BJ (cell line): ENCODE measurements at regions not wholly inside any gene's neighbourhood (a gene's known extent, or its start where the extent isn't known, plus 50 kb on each side); places are given as distances from the start of the nearest gene placed in this dataset.
A peak's percentile ranks its signal among the peaks of the same experiment; 100 is the strongest.

Experiments
- CTCF ChIA-PET: fragments of 350-600 bp; formaldehyde crosslinking; extraction: SDS; loops from one replicate; lab custom pipeline; 2021; ENCODE audit warnings: antibody characterized with exemption, inconsistent platforms; lab: Yijun Ruan, JAX
- POLR2A ChIA-PET: fragments of 300-600 bp; sonication (Branson Sonifier 250); formaldehyde crosslinking; extraction: SDS; loops from one replicate; lab custom pipeline; 2021; ENCODE audit warnings: antibody characterized with exemption; lab: Charles Lee
- DNase-seq: peaks from one replicate; pipeline ENCODE4 v3.0.0-alpha.2; 2011; ENCODE audit warnings: low read depth
- H3K27me3 ChIP-seq: 2 replicates; pipeline ENCODE4 v1.6.0; 2011; ENCODE audit warnings: low read length; ENCODE audit not compliant: control insufficient read depth, insufficient read depth
- H3K36me3 ChIP-seq: 2 replicates; pipeline ENCODE4 v1.5.1; 2011; ENCODE audit warnings: low read length; ENCODE audit not compliant: control insufficient read depth, insufficient read depth
- H3K4me3 ChIP-seq: 2 replicates; pipeline ENCODE4 v1.5.1; 2011; ENCODE audit warnings: low read depth, mild to moderate bottlenecking, control low read depth, low read length
- TF ChIP-seq, protein P1 (sequence below): IDR thresholded peaks from 2 replicates; pipeline ENCODE4 v1.5.1; 2011; ENCODE audit warnings: low read depth, mild to moderate bottlenecking, control low read depth, inconsistent platforms, low read length, moderate library complexity; ENCODE audit not compliant: insufficient read depth

DNA sequence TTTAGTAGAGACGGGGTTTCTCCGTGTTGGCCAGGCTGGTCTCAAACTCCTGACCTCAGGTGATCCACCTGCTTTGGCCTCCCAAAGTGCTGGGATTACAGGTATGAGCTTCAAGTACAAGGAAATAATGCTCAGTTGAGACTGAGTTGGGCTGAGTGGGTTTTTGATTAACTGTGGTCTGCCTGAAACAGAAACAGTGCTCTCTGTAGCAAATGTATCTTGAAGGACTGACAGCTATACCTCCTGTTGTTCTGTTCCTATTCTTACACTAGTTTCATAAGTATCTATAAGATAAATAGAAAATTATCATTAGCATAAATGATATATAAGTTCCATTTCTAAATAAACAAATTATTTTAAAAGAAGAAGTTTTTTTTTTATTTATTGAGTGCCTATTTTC is 142.8 kb upstream of the PTPRK start:
- Histone ChIP-seq H3K36me3 (no peaks in the 10 kb centered on the region), H3K27me3 (no peaks in the 10 kb centered on the region), H3K4me3 (no peak overlapping the region)
- ChIA-PET POLR2A (interaction anchor here (0.6 kb wide), 1 partner anchor 757 kb away, joined by 3 read pairs; no protein-coding TSS in a partner anchor), CTCF (no interaction called here)
- TF ChIP-seq, protein P1, sequence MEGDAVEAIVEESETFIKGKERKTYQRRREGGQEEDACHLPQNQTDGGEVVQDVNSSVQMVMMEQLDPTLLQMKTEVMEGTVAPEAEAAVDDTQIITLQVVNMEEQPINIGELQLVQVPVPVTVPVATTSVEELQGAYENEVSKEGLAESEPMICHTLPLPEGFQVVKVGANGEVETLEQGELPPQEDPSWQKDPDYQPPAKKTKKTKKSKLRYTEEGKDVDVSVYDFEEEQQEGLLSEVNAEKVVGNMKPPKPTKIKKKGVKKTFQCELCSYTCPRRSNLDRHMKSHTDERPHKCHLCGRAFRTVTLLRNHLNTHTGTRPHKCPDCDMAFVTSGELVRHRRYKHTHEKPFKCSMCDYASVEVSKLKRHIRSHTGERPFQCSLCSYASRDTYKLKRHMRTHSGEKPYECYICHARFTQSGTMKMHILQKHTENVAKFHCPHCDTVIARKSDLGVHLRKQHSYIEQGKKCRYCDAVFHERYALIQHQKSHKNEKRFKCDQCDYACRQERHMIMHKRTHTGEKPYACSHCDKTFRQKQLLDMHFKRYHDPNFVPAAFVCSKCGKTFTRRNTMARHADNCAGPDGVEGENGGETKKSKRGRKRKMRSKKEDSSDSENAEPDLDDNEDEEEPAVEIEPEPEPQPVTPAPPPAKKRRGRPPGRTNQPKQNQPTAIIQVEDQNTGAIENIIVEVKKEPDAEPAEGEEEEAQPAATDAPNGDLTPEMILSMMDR: no peak
- DNase-seq: no peak

DNA sequence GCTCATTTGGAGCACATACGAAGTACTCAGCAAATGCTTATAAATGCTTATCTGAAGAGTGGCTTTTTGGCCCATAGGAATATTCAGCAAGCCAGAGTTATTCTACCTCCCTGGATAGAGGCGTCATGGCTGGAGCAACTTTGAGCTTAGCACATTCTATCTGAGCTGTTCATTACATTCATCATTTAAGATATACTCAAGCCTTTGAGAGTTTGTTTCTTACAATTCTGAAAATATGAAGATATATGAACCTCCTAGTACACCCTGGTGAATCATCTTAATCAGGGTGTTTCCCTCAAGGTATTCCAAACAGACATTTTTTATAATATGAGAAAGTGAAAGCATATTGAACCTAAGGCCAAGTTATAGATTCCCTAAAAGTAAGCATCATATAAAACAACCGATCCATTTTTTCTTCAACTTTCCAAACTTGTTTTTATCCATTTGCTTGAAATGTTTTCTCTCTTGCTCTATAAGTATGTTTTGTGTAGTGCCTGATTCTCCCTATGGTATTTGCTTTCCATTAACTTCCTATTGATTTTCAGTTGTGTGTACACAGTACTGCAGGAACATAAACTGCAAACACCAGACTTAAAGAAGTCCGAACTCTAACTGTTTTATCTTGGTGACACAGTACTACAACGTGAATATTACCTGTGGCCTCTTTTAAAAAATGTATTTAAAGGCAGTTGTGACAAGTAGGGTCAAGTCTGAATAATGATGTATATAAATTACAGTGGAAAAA is 139.7 kb upstream of the PTPRK start:
- DNase-seq: no peak
- Histone ChIP-seq H3K36me3 (no peaks in the 10 kb centered on the region), H3K4me3 (no peak overlapping the region), H3K27me3 (no peaks in the 10 kb centered on the region)
- ChIA-PET CTCF (no interaction called here), POLR2A (no interaction called here)
- TF ChIP-seq, protein P1: no peak

DNA sequence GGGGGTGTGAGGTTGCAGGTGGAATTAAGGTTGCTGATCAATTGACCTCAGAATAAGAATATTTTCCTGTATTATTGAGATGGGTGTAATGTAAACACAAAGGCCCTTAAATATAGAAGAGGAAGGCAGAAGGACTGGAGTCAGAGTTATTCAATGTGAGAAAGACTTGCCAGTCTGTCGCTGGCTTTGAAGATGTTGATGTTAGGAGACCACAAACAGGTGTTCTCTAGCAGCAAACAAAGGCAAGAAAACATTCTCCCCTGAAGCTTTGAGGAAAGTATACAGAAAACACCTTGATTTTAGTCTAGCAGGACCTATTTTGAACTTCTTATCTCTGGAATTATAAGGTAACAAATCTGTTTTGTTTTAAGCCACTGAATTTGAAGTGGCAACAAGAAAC is 138.9 kb upstream of the PTPRK start:
- TF ChIP-seq, protein P1: no peak
- CTCF ChIA-PET: no interaction called here
- POLR2A ChIA-PET: no interaction called here
- H3K27me3 ChIP-seq: no peaks in the 10 kb centered on the region
- no peak overlapping the region for H3K4me3 ChIP-seq
- no peaks in the 10 kb centered on the region for H3K36me3 ChIP-seq
- no peak for DNase-seq

DNA sequence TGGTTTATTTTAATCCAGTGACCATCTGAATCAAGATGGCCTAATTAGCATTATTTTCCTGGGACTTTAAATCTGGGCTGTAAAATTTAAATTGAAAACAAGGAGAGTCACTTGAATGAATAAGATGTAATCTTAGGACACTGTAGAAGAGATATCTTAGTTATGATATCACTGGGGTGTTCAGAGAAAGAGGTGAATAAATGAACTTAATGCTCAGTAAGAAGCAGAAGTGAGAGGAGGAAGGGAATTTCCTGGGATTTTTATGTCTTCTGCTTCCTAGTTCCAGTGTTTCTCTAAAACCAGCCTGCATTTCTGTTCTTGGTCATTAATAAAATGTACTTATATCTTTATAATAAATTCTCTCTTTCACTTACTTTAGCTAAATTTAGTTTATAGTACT is 136.8 kb upstream of the PTPRK start:
- TF ChIP-seq, protein P1: no peak
- Histone ChIP-seq H3K4me3 (no peak overlapping the region), H3K36me3 (no peaks in the 10 kb centered on the region), H3K27me3 (no peaks in the 10 kb centered on the region)
- ChIA-PET POLR2A (no interaction called here), CTCF (interaction anchor here (1.1 to 1.4 kb wide), 2 partner anchors 20 to 83 kb away, joined by 3 read pairs; no protein-coding TSS in a partner anchor)
- no peak for DNase-seq

DNA sequence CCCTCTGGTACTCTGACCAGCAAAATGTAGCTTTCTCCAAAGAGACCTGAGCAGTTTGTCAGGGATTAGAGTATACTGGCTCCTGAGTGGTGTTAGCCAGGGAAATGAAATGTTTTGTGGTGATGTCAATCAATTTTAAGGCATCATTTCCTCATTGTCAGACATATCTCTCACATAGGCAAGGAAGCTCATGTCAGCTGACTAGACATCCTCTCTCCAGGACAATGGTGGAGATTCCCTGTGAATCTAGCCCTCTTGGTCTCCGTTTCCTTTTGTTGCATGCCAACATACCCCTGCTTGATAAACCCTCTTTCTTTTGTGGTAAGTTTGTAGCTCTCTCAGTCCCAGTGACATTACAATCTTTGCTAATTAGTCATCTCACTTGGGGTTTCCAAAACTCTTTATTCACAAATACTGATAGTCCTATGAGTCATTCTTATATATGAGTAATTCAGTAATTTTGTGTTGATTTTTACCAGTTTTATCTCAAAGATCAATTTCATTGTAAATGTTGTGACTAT is 135.6 kb upstream of the PTPRK start:
- Histone ChIP-seq H3K27me3 (no peaks in the 10 kb centered on the region), H3K4me3 (no peak overlapping the region), H3K36me3 (no peaks in the 10 kb centered on the region)
- TF ChIP-seq, protein P1: no peak
- peak; percentile 78 for DNase-seq
- POLR2A ChIA-PET: no interaction called here
- CTCF ChIA-PET: interaction anchor here (1.4 kb wide), 1 partner anchor 82 kb away, joined by 3 read pairs; no protein-coding TSS in a partner anchor
